ENCODE measurements at regions not wholly inside any gene's neighbourhood (a gene's known extent, or its start where the extent isn't known, plus 50 kb on each side); places are given as distances from the start of the nearest gene placed in this dataset.

DNA sequence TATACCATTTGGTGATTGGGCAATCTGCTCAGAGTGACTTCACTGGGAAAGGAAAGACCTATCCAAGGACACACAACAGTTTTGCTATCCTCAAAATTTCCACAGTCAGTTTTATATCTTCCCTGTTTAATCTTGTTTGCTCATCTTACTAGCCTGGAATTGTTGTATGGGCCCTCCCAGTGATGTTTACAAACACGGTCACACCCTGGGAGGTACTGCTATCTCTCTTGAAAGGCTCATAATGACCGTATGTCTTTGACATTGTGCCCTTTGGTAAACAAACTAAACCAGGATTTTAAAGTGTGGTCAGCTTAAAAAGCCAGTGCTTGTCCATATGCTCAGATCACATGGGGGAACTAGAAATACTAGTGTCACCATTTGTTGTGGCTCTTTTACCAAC, 277.0 kb downstream of the CDH2 start:
- TF ChIP-seq, protein P1, sequence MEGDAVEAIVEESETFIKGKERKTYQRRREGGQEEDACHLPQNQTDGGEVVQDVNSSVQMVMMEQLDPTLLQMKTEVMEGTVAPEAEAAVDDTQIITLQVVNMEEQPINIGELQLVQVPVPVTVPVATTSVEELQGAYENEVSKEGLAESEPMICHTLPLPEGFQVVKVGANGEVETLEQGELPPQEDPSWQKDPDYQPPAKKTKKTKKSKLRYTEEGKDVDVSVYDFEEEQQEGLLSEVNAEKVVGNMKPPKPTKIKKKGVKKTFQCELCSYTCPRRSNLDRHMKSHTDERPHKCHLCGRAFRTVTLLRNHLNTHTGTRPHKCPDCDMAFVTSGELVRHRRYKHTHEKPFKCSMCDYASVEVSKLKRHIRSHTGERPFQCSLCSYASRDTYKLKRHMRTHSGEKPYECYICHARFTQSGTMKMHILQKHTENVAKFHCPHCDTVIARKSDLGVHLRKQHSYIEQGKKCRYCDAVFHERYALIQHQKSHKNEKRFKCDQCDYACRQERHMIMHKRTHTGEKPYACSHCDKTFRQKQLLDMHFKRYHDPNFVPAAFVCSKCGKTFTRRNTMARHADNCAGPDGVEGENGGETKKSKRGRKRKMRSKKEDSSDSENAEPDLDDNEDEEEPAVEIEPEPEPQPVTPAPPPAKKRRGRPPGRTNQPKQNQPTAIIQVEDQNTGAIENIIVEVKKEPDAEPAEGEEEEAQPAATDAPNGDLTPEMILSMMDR (IDR thresholded peaks at IDR 0.05; ENCODE audit: extremely low read depth, insufficient read depth, missing control alignments) = no peak
- in situ Hi-C loops (cut with MboI; ENCODE audit: low pct_unique_long_range_greater_than_20kb, low sequenced_read_pairs, unreplicated experiment) = no loop called here
- DNase-seq (ENCODE audit: low spot score) = no peak

DNA sequence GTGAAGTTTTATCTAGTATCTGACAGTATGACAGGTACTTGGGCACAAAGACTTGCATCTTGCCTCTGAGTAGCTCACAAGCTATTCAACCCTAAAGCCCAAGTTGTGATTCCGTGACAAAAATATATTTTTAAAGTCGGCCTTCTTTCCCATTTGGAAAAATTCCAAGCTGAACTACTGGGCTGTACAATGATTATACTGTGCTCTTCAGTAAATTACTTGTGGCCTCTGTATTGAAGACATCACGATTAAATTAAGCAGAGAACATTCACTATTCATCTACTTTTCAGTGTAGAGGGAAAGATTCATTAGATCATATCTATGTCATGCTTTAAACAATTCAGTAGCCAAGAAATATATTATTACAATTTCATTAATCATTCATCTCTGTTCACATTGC, 282.2 kb downstream of the CDH2 start:
- TF ChIP-seq, protein P1 (IDR thresholded peaks at IDR 0.05; ENCODE audit: extremely low read depth, insufficient read depth, missing control alignments) = no peak
- no peak for DNase-seq (ENCODE audit: low spot score)
- in situ Hi-C loops (cut with MboI; ENCODE audit: low pct_unique_long_range_greater_than_20kb, low sequenced_read_pairs, unreplicated experiment) = no loop called here

DNA sequence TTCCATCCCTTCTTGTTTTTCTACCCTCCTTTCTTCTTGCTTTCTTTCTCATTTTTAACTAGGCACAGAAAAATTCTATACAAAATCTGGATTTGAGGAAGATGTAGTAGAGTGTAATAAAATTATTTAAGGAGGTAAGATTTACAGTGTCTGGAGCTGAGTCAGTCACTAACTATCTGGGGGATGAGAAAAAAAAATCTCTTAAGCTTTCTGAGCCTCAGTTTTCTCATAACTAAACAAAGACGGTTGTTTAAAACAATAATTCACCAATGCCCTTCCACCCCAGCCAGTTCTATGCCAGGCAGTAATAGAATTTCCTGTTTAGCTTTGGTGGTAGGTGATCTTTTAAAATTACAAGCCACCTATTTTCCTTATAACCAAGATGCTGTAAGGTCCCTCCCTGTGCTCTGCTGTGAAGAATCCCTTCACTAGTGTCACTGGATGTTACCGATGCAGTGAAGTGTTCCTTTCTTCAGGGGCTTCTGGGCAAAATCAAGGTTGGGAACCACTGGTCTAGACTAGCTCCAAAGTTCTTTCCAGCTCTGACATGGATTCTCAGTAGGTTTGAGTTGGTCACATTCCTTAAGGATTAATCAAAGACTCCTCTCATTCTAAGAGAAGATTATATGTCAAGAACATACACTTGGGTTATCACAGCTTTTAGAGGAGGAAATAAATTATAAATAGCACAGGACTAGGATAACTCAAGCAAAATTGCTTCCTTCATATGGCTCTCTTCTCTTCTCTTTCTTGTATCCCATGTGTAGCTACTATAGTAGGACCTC, 289.0 kb downstream of the CDH2 start:
- DNase-seq (ENCODE audit: low spot score) = no peak
- TF ChIP-seq, protein P1 (IDR thresholded peaks at IDR 0.05; ENCODE audit: extremely low read depth, insufficient read depth, missing control alignments) = no peak
- in situ Hi-C loops (cut with MboI; ENCODE audit: low pct_unique_long_range_greater_than_20kb, low sequenced_read_pairs, unreplicated experiment) = no loop called here

DNA sequence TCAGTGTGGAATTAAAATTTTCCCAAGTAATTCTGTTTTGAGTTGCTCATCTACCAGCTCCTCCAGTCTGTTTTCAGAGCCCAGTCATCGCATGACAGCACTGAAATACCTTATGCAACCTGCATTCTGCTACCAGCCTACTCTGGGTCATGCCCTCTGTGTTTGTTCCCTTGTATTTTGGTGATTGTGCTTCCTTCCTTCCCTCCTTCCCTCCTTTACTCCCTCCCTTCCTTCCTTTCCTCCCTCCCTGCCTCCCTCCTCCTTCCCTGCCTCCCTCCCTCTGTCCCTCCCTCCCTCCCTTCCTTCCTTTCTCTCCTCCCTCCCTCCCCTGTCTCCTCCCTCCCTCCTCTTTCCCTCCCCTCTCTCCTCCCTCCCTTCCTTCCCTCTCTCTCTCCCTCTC, 289.6 kb downstream of the CDH2 start:
- in situ Hi-C loops (cut with MboI; ENCODE audit: low pct_unique_long_range_greater_than_20kb, low sequenced_read_pairs, unreplicated experiment) = no loop called here
- no peak for DNase-seq (ENCODE audit: low spot score)
- TF ChIP-seq, protein P1 (IDR thresholded peaks at IDR 0.05; ENCODE audit: extremely low read depth, insufficient read depth, missing control alignments) = no peak

DNA sequence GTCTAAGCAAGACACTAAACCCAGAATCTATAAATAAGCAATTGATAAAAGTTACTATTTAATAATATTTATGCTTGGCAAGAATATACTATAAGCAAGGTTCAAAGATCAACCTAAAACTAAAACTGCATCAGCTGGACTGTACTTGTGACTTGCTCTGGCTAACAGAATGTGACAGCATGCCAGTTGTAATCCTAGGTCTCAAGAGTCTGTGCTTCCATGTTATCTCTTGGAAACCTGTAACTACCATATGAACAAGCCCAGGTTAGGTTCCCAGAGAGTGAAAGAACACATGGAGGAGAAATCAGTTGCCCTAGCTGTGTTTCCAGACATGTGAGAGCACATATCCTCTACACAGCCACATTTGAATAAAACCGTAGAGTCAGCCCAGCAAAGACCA, 297.4 kb downstream of the CDH2 start:
- in situ Hi-C loops (cut with MboI; ENCODE audit: low pct_unique_long_range_greater_than_20kb, low sequenced_read_pairs, unreplicated experiment) = no loop called here
- TF ChIP-seq, protein P1 (IDR thresholded peaks at IDR 0.05; ENCODE audit: extremely low read depth, insufficient read depth, missing control alignments) = no peak
- no peak for DNase-seq (ENCODE audit: low spot score)

DNA sequence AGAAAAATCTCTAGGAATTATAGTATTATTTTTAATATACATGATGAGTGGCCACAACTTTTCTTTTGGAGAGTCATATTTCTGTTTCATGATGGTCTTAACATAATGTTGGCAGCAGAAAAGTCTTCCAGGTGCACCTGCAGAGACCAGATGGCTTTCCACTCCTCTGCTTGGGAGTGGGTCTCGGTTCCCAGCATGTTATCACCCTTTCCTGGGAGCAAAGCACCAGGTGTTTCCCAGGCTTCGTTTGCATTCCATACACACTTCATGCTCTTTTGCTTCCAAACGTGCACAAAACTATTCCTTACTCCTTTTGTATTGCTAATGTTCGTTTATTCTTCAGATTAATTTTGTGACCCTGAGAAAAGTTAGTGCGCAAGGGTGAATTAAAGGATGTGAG, 305.2 kb downstream of the CDH2 start:
- no peak for DNase-seq (ENCODE audit: low spot score)
- TF ChIP-seq, protein P1 (IDR thresholded peaks at IDR 0.05; ENCODE audit: extremely low read depth, insufficient read depth, missing control alignments) = no peak
- in situ Hi-C loops (cut with MboI; ENCODE audit: low pct_unique_long_range_greater_than_20kb, low sequenced_read_pairs, unreplicated experiment) = no loop called here
